RCC 7860 (cell line): ENCODE measurements at regions not wholly inside any gene's neighbourhood (a gene's known extent, or its start where the extent isn't known, plus 50 kb on each side); places are given as distances from the start of the nearest gene placed in this dataset.

Experiments
- DNase-seq: peaks from one replicate; pipeline ENCODE4 v3.0.0-alpha.2; 2015; ENCODE audit warnings: low spot score
- FAIRE-seq: peaks from 2 replicates; lab custom pipeline; 2012; peaks lifted over from hg19 to GRCh38; lab: Jason Lieb, UNC

DNA sequence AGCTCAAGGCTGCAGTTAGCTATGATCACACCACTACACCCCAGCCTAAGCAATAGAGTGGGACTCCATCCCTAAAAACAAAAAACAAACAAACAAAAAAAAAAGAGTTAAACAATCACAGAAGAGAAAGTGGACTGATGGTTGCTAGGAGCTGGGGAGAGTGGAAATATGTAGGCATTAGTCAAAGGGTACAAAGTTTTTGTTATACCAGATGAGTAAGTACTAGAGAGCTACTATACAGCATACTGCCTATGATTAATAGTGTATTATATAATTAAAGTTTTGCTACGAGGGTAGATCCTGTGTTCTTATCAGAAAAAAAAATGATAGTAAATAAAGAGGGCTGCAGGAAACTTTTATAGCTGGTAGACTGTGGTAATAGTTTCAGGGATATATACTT is 538.6 kb downstream of the ELAVL2 start:
- DNase-seq (no peak), FAIRE-seq (no peak)

DNA sequence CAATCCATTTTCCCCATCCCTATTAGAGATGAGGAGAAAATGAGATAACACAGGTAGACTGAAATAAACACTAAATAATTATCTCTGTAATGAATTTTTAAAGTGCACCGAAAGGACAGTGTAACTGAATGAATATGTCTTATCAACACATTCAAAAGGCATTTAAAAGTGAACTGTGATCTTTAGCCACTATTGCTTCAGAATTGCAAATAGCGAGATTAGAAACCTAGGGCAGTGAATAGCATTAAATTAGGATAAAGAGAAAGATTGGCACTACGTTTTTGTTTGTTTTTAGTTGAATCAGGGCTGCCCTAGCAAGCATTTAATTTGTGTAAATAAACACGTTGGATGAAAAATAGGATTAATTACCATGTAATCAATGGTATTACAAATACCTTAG is 537.5 kb downstream of the ELAVL2 start:
- DNase-seq (no peak), FAIRE-seq (no peak)

DNA sequence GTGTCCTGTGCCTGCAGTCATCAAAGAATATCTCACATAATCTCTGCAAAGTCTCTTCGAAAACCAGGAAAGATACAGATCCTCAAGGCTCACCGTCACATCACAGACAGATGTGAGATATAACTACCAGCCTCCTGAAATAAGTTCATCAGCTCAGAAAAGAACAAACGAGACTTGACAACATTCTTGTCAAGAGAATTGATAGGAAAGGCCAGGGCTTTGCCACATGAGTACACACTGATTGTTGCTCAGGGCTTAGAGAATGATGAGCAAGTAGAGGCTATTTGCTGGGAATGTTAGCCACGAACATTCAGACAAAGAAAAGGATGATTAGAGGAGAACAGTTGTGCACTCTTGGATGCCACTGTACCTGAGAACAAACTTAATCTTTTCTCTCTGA is 535.1 kb downstream of the ELAVL2 start:
- no peak for FAIRE-seq
- DNase-seq: no peak

DNA sequence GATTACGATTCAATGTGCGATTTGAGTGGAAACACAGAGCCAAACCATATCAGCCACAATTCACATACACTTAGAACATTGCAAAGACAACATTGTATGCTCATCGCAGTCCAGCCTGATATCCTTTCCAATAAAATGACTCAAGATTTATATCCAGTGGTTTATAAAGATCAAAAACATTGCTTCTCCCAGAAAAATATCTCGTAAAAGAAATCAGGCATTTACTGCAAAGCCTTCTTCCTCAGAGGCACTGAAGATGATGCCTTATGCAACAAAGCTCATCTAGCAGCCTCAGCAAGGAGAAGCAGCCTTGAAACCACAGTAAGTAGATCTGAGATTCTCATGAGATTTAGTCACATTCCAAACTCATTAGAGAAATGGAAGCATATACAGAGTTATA is 523.8 kb downstream of the ELAVL2 start:
- no peak for FAIRE-seq
- DNase-seq: no peak

DNA sequence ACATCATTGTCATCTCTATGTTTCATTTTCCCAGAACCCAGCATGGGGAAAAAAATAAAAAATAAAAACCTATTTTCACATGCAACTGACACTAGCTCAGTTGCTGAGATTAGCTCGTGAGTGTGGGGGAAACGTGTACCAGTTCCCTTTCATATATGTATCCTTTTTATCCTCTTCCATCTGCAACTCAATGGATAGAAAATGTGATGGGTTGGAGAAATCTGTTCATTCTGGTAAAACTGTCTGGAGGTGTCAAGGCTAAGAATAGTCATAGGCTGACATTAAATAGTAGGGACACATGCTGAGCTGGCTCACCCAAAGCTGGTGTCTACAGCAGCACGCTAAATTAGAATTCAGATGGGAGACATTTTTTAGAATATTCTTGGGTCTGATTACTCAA is 519.3 kb downstream of the ELAVL2 start:
- FAIRE-seq: no peak
- DNase-seq: no peak

DNA sequence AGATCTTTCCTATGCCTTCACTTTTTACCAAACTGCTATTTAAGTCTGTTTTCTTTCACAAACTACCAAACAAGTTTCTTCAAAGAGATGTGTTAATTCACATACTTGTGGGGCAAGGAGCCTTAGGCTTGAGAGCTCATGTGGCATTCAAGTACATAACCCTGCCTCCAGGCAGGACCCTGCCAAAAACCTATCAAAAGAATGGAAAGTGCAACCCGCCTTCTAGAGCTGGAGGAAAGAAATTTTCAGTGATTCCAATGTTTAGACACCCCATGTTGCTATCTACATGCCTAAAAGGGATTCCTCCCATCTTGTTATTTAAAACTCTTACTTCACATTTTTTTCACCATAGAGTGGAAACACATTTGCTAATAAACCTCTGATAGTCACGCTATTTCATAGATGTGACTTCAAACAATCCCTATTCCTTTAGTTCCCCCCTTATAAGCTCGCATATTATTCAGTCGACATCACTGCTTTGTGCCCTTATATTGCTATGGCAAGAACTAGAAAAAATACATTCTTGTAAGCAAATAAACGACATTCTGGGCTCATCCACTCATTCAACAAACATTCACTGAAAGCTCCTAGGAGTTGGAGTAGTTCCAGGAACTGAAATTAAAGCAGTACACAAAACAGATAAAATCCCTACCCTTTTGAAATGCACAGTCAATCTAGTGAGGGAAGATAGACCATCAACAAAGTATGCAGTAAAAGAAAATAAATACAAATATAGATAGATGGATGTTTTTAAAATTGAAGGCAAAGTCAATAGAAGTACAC is 518.1 kb downstream of the ELAVL2 start:
- FAIRE-seq: no peak
- DNase-seq: no peak

DNA sequence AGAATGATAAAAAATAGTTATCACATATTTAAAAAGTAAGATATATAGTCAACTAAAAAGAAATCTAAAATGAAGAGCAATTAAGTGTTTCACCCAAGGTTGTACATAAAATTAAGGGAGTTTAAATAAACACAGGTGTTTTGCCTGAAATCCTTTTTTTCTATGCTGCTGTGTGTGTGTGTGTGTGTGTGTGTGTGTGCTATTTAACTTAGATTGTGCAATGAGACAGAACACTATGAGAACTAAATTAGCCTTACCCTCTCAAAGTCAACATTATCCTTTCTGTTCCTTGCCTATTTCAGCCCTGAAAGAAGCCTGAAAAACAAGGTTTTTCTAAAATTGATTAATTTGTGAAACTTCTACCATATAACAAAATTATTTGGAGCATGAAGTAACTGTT is 516.2 kb downstream of the ELAVL2 start:
- FAIRE-seq (no peak), DNase-seq (no peak)

DNA sequence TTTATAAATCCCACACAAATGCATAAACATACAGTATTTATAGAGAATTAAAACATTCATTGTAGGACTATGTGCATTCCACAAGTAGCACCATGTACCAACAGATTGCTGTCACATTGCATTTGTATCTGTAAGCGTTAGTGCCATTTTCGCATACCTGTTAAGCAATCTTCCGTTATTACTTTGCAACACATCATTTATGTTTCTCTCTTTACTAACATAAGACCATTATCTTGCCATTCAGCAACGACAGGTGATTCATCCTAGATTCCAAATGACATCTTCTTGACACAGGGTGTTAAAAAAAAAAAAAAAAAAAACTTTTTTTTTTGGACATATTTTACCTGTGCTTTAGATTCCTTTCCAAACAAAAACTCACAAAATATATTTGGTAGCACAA is 511.8 kb downstream of the ELAVL2 start:
- DNase-seq: no peak
- no peak for FAIRE-seq

DNA sequence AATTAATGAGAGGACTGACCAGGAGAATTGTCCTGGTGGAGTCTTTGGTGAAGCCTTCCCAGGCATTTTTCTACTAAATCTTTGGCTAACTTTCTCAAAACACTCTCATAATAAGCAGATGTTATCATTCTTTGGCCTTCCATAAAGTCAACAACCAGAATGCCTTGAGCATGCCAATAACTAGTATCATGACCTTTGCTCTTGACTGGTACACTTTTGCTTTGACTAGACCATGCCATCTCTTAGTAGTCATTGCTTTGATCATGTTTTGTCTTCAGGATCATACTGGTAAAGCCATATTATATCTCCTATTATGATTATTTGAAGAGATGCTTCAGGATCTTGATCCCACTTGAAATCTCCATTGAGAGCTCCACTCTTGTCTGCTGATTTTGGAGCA is 506.9 kb downstream of the ELAVL2 start:
- DNase-seq: no peak
- FAIRE-seq: no peak

DNA sequence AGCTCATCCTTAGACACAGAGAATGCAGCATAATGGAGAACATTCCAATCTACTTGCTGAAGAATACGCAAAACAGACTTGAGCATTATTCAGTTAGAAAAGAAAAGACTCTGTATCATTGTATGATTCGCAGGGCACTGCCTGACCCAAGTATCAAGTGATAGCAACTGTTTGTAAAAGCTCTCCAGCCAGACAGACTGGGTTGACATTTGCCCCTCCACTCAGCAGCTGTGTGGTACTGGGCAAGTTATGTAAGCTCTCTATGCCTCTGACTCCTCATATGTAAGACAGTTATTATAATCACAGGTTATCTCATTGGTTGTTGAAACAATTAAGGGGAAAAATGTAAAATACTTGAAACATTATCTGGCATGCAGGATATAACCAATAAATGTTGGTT is 505.0 kb downstream of the ELAVL2 start:
- DNase-seq (no peak), FAIRE-seq (no peak)

DNA sequence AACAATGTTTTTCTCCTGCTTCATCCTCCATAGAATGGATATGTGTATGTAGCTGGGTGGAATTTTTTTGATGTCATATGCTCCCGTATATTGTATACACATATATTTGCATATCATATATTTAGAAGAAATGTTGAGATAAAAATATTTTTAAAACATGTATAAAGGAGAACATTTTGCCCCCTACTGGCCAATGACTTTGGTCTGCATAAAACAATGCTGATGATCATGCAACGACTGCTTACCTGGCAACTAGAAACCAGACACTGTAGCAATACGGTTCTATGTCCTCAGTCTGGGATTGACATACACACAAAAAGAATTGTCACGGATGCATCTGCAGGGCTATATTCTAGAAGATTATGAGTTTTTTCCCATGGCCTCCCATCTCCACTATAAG is 503.6 kb downstream of the ELAVL2 start:
- FAIRE-seq: no peak
- no peak for DNase-seq

DNA sequence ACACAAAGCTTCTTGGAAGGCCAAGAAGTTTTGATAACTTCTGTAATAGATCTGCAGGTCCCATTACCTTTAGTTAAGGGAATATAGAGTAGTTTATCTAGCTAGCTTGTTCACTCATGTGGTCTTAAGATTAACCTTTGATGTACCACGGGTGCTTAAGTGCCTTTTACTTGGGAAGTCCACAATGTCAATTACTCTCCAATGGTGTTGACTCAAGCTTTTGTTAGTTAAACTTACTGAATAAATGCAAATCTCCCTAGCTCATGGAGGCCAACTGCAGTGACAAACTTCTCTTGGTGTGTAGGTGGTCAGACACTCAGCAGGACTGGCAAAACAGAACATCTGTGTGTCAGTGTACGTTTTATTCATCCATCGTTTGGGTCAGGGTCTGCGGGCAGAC is 501.5 kb downstream of the ELAVL2 start:
- FAIRE-seq: no peak

DNA sequence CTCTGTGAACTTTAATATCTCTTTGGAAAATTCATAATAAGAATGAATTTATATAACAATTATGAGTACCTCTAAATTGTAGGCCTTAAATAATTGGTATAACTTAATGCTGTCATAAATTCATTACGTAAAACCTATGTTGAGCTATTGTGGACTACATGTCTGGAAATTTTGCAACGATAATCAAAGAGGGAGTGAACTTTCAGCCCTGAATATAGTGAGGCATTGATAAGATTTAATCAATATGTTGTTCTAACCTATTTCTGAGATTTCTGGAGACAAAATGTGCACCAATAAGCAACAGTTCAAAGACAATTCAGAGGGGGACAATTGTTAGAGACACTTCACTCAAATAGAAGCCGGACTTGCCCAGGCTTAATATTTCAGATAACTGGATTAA is 499.4 kb downstream of the ELAVL2 start:
- no peak for FAIRE-seq
- no peak for DNase-seq

More for the DNA sequence above, 501.5 kb downstream of the ELAVL2 start:
- no peak for DNase-seq

DNA sequence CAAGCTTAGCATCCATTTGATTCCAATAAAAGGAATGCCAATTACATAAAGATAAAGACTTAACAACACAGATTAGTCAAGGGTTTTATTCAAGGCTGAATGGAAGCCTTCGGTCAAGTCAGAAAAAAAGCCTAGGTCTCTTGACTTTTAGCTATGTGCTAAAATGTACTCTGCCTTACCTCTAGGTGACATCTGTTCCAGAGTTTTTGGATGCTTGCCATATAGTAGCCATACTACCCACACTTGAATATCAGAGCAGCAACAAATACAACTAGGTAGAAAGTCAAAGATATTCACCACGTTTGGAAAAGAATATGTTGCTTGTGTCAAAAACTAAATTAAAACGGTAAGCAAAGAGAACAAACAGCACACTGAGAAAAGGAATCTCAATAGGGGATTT is 484.7 kb downstream of the ELAVL2 start:
- FAIRE-seq (no peak), DNase-seq (no peak)

DNA sequence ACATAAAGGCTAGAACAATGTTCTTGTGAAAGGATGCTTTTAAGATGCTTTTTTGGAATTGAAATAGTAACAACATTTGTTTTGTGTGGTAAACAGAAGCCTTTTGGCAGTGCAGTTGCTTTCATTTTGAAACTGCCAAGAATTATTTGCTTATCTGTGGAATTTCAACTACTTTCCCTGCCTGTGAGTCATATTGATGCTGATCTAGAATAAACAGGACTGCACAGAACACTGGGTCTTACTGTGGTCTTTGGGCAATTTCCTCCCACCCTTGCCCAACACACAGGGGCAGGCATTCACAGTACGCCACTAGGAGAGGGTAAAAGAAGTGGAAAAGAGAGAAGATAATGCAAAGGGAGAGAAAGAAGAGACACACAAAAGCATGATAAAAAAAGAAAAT is 483.7 kb downstream of the ELAVL2 start:
- DNase-seq (no peak), FAIRE-seq (no peak)

DNA sequence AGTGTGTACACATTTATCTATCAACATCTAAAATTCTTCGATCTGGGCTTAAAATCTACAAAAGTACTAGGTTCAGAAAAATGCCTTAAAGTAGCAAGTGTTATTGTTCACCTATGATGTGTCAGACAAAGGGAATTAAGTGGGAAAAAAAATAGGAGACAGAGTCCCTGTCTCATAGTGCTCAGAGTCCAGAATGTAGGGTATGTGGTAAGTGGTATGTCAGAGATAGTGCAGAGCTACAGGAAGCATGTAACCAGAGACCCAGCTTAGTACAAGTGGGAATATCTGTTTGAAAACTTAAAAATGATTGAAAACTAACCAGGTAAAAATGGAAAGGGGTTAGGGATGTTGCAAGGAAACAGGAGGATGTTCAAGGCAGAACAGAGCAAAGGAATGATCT is 482.8 kb downstream of the ELAVL2 start:
- DNase-seq: no peak
- no peak for FAIRE-seq

DNA sequence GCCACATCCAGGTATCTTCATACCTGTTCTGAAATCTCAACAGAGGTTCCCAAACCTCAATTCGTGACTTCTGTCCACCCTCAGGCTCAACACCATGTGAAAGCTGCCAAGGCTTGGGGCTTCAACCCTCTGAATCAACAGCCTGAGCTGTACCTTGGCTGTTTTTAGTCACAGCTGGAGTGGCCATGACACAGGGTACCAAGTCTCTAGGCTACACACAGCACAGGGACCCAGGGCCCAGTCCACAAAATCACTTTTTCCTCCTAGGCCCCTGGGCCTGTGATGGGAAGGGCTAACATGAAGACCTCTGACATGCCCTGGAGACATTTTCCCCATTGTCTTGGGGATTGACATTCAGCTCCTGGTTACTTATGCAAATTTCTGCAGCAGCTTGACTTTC is 464.9 kb downstream of the ELAVL2 start:
- no peak for DNase-seq
- FAIRE-seq: no peak

DNA sequence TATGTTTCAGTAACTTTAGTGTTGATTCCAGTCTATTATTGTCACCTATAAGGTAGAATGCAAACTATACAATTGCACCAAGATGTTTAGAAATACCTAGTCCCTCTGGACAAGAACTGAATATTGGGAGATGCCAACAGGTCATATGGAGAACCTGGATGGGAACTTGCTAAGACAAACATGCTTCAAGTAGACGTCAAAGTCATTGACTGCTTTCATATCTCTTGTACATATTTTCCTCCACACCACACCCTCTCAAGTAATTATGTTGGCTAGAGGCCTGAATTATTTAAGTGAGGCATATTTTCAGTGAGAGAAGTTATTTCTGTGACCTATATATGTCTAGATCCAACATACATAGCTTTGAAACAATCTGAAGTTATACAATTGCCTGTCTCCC is 453.3 kb downstream of the ELAVL2 start:
- FAIRE-seq: no peak
- DNase-seq: no peak

DNA sequence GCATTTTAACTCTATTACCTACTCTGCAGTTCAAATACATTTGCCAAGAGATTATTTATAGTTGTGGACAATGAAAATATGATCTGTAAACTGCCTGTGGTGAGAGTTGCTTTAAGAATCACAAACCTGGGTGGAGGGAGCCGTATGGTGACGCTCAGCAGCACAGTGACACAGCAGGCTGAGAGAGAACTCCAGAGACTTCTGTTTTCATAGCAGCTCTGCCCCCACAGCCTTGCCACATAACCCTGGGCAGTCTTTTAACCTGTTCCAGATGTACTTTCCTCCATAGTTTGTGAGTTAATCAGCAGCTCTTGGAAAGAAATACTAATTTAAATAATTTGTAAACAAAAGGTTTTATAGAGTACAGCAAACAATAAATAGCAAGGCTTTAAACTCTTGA is 450.5 kb downstream of the ELAVL2 start:
- FAIRE-seq: no peak
- no peak for DNase-seq

DNA sequence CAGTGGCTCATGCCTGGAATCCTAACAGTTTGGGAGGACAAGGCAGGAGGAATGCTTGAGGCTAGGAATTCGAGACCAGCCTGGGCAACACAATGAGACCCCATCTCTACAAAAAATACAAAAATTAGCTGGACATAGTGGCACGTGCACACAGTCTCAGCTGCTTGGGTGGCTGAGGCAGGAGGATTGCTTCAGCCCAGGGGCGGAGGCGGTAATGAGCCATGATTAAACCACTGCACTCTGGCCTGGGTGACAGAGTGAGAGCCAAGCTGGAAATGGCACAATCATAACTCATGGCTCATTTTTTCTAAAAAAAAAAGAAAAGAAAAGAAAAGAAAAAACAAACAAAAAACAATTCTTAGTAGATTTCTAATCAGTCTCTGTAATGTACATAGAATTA is 446.2 kb downstream of the ELAVL2 start:
- FAIRE-seq (no peak), DNase-seq (no peak)

DNA sequence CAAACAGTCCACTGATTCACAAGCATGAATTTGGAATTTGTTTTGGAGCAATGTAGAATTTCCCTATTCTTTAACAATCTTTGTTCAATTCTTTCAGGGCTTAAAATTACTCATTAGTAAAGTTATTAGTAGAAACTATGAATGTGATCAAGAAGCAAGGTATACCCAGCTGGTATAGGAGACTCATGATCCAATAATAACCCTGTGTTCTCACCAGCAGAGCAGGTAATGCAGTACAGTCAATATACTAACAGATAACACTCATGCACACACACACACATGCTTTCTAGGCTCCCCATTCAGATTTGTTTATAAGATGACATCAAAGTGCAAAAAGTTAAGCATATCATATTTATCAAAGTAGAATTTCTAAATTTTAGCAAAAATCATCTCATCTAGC is 445.2 kb downstream of the ELAVL2 start:
- no peak for DNase-seq

DNA sequence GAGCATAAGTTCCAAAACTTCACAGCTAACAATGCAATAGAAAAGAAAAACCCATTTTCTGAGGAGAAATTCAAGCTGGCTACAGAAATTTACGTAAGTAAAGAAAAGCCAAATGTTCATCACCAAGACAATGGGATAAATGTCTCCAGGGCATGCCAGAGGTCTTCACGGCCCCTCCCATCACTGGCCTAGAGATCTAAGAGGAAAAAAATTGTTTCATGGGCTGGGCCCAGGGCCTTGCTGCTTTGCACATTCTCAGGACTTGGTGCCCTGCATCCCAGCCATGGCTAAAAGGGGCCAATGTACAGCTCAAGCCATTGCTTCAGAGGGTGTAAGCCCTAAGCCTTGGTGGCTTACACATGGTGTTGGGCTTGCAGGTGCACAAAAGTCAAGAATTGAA is 443.6 kb downstream of the ELAVL2 start:
- no peak for FAIRE-seq
- no peak for DNase-seq

More for the DNA sequence above, 445.2 kb downstream of the ELAVL2 start:
- no peak for FAIRE-seq

DNA sequence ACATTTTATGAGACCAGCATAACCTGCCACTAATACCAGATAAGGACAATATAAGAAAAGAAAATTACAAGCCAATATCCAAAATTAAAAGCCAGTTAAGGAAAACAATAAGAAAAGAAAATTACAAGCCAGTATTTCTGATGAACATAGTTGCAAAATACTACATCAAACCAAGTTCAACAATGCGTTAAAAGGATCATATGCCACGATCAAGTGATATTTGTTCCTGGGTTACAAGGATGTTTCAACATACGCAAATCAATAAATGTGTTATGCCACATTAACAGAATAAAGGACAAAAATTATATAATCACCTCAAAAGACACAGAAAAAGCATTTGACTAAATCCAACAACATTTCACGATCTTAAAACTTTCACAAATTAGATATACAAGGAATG is 431.9 kb downstream of the ELAVL2 start:
- no peak for FAIRE-seq

More for the DNA sequence above, 431.9 kb downstream of the ELAVL2 start:
- DNase-seq: no peak
